ENCODE measurements at regions not wholly inside any gene's neighbourhood (a gene's known extent, or its start where the extent isn't known, plus 50 kb on each side); places are given as distances from the start of the nearest gene placed in this dataset.

DNA sequence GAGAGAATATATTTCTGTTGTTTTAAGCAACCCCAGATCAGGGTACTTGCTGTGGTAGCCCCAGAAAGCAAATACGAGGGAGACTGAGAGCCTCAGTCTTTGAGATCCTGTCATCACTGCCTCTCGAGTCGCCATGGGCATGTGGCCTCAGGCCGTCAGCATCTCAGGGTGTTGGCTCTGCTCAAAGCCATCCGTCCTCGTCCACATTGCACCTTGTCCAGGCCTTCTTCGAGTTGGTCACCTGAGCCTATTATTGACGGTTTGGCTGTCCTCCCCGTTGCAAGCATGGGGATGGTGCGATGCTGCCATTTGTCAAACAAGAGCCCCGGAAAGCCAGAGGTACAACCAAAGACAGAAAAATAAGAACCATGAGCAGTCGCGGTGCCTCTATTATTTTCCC lies 136.9 kb downstream of the IRF8 start:
- Histone ChIP-seq H3K4me3 (ENCODE audit: low read depth in 1 of 2, low read length in 2 of 2) (no peak overlapping the region), H3K9ac (ENCODE audit: low read depth in 1 of 2, low read length in 2 of 2) (no peak overlapping the region), H3K27me3 (ENCODE audit: control insufficient read depth in 1 of 2, insufficient read depth in 2 of 2, low read length in 2 of 2) (peaks cover 0 to 5% of the 10 kb centered on the region in 2 donors), H3K27ac (ENCODE audit: low read depth, low read length) (no peak overlapping the region), H3K4me1 (ENCODE audit: control insufficient read depth in 1 of 2, insufficient read depth in 2 of 2, low read length in 2 of 2) (peaks cover 7 to 13% of the 10 kb centered on the region in 2 donors), H3K9me3 (ENCODE audit: control insufficient read depth in 1 of 2, low read length in 2 of 2) (no peaks in the 10 kb centered on the region), H3K36me3 (ENCODE audit: control insufficient read depth in 1 of 2, insufficient read depth in 2 of 2, low read length in 2 of 2) (no peaks in the 10 kb centered on the region)

DNA sequence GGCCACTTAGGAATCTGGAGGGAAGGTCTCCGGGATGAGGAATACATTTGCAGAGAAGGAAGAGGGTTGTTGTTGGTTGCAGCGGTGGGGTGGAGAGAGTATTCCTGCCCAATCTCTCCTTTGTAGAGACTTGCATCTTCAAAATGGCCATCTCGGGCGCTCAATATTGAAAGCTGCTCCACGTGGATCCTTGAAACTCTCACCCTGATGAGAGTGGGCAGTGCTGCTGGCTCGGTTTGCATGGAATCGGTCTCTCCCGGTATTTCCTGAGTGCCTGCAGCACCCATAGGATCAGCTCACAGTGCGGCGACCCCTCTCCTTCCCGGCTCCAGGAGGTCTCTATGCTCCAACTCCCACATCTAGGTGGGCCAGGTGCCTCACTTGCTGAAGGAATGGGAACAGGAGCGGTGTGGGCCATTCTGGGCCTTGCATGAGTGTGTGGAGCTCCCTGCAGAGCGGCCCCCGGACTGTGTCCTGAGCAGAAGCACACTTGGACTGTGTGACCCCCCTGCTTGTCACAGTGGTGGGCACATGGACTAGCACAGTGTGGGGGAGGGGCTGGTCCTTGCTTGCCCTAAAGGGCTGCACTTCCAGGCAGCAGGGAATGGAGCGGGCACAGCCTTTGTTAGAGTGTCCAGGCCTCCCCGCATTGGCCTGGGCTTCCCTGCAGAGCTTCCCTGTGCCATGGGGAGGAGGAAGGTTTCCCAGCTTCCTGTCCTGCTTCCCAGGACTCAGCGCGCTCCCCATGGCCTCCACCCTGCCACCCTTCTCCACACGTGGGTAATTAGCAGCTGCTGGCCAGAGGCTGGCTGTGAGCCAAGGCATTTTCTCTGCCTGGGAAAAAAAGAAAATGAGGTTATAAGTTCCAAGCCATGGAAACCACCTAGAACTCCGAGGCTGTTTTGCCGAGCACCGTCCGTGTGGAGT lies 139.3 kb downstream of the IRF8 start:
- Histone ChIP-seq H3K36me3 (ENCODE audit: control insufficient read depth in 1 of 2, insufficient read depth in 2 of 2, low read length in 2 of 2) (no peaks in the 10 kb centered on the region), H3K27ac (ENCODE audit: low read depth, low read length) (no peak overlapping the region), H3K4me3 (ENCODE audit: low read depth in 1 of 2, low read length in 2 of 2) (no peak overlapping the region), H3K4me1 (ENCODE audit: control insufficient read depth in 1 of 2, insufficient read depth in 2 of 2, low read length in 2 of 2) (peaks cover 7 to 11% of the 10 kb centered on the region in 2 donors), H3K9ac (ENCODE audit: low read depth in 1 of 2, low read length in 2 of 2) (no peak overlapping the region), H3K27me3 (ENCODE audit: control insufficient read depth in 1 of 2, insufficient read depth in 2 of 2, low read length in 2 of 2) (peaks cover 0 to 5% of the 10 kb centered on the region in 2 donors), H3K9me3 (ENCODE audit: control insufficient read depth in 1 of 2, low read length in 2 of 2) (no peaks in the 10 kb centered on the region)

DNA sequence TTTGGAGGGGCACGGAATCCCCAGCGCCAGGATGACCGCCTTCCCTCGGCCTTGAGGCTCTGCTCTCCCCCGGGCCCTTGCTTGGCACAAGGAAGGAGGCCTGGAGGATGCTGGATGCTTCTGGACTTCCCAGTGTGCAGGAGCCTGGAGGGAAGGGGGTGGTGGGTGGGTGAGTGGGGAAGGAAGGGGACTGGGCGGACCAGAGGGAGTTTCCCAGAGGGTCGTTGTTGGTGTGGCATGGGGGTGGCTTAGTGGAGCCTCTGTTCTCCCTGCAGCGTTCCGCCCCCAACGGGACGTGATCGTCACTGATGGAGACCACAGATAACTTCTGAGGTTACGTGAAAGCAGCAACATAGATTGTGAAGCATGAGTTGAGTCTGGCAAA lies 140.0 kb downstream of the IRF8 start:
- Histone ChIP-seq H3K27ac (ENCODE audit: low read depth, low read length) (no peak overlapping the region), H3K9ac (ENCODE audit: low read depth in 1 of 2, low read length in 2 of 2) (no peak overlapping the region), H3K36me3 (ENCODE audit: control insufficient read depth in 1 of 2, insufficient read depth in 2 of 2, low read length in 2 of 2) (no peaks in the 10 kb centered on the region), H3K4me3 (ENCODE audit: low read depth in 1 of 2, low read length in 2 of 2) (no peak overlapping the region), H3K4me1 (ENCODE audit: control insufficient read depth in 1 of 2, insufficient read depth in 2 of 2, low read length in 2 of 2) (peaks cover 7 to 17% of the 10 kb centered on the region in 2 donors), H3K9me3 (ENCODE audit: control insufficient read depth in 1 of 2, low read length in 2 of 2) (no peaks in the 10 kb centered on the region), H3K27me3 (ENCODE audit: control insufficient read depth in 1 of 2, insufficient read depth in 2 of 2, low read length in 2 of 2) (peaks cover 0 to 5% of the 10 kb centered on the region in 2 donors)

DNA sequence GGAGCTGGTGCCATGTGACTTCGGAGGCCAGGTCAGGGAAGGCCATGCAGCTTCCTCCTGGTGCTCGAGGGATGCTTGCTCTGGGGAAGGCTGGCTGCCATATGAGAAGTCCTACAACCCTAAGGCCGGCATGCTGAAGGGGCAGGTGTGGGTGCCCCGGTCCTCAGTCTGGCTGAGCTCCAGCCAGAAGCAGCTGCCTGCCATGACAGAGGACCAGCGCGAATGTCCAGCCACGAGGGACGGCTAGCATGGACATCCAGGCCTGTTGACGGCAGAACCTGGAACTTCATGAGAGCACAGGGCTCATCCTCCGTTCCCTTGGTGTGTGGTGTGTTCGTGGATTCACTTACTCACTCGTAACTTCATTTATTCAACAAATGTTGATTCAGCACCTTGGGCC lies 140.6 kb downstream of the IRF8 start:
- Histone ChIP-seq H3K4me1 (ENCODE audit: control insufficient read depth in 1 of 2, insufficient read depth in 2 of 2, low read length in 2 of 2) (peaks cover 11 to 21% of the 10 kb centered on the region in 2 donors), H3K27ac (ENCODE audit: low read depth, low read length) (no peak overlapping the region), H3K4me3 (ENCODE audit: low read depth in 1 of 2, low read length in 2 of 2) (no peak overlapping the region), H3K27me3 (ENCODE audit: control insufficient read depth in 1 of 2, insufficient read depth in 2 of 2, low read length in 2 of 2) (peaks cover 0 to 5% of the 10 kb centered on the region in 2 donors), H3K36me3 (ENCODE audit: control insufficient read depth in 1 of 2, insufficient read depth in 2 of 2, low read length in 2 of 2) (no peaks in the 10 kb centered on the region), H3K9me3 (ENCODE audit: control insufficient read depth in 1 of 2, low read length in 2 of 2) (no peaks in the 10 kb centered on the region), H3K9ac (ENCODE audit: low read depth in 1 of 2, low read length in 2 of 2) (no peak overlapping the region)

DNA sequence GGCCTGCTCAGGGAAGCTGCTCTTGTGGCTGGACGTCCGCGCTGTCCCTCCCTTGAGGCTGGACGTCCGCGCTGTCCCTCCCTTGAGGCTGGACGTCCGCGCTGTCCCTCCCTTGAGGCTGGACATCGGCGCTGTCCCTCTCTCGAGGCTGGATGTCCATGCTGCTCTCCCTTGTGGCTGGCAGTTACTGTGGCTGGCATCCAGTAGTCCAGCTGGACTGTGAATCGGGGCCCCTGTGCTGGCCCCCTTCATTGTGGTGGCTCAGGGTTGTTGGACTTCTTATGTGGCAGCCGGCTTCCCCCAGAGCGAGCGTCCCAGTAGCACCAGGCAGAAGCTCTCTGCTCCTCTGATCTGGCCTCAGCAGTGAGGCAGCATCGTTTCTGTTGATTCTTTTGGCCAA lies 141.5 kb downstream of the IRF8 start:
- H3K9me3 ChIP-seq (ENCODE audit: control insufficient read depth in 1 of 2, low read length in 2 of 2): no peaks in the 10 kb centered on the region
- no peak overlapping the region for H3K9ac ChIP-seq (ENCODE audit: low read depth in 1 of 2, low read length in 2 of 2)
- no peak overlapping the region for H3K27ac ChIP-seq (ENCODE audit: low read depth, low read length)
- H3K4me1 ChIP-seq (ENCODE audit: control insufficient read depth in 1 of 2, insufficient read depth in 2 of 2, low read length in 2 of 2): peaks cover 18 to 28% of the 10 kb centered on the region in 2 donors
- H3K36me3 ChIP-seq (ENCODE audit: control insufficient read depth in 1 of 2, insufficient read depth in 2 of 2, low read length in 2 of 2): no peaks in the 10 kb centered on the region
- no peak overlapping the region for H3K4me3 ChIP-seq (ENCODE audit: low read depth in 1 of 2, low read length in 2 of 2)
- peaks cover 0 to 5% of the 10 kb centered on the region in 2 donors for H3K27me3 ChIP-seq (ENCODE audit: control insufficient read depth in 1 of 2, insufficient read depth in 2 of 2, low read length in 2 of 2)

DNA sequence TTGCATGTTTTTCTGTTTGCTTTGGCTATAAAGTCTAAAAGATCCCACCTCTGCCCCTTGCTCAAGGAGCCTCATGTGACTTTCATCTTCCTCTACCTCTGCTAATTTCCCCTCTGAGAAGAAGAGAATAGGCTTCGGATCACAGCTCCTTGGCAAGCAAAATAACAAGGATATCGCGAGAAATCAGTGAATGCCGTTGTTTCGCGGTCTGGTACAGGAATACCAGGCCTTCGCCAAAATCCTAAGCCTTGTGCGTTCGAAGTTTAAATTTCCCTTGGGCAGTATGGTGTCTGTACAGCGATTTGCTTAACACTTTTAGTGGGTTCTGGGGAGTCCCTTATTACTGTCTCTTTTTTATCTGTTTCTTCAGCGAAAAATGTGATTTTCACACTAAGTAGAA lies 142.3 kb downstream of the IRF8 start:
- peaks cover 0 to 5% of the 10 kb centered on the region in 2 donors for H3K27me3 ChIP-seq (ENCODE audit: control insufficient read depth in 1 of 2, insufficient read depth in 2 of 2, low read length in 2 of 2)
- H3K9ac ChIP-seq (ENCODE audit: low read depth in 1 of 2, low read length in 2 of 2): no peak overlapping the region
- H3K4me3 ChIP-seq (ENCODE audit: low read depth in 1 of 2, low read length in 2 of 2): no peak overlapping the region
- H3K9me3 ChIP-seq (ENCODE audit: control insufficient read depth in 1 of 2, low read length in 2 of 2): no peaks in the 10 kb centered on the region
- H3K27ac ChIP-seq (ENCODE audit: low read depth, low read length): no peak overlapping the region
- no peaks in the 10 kb centered on the region for H3K36me3 ChIP-seq (ENCODE audit: control insufficient read depth in 1 of 2, insufficient read depth in 2 of 2, low read length in 2 of 2)
- peaks cover 25 to 28% of the 10 kb centered on the region in 2 donors for H3K4me1 ChIP-seq (ENCODE audit: control insufficient read depth in 1 of 2, insufficient read depth in 2 of 2, low read length in 2 of 2)

DNA sequence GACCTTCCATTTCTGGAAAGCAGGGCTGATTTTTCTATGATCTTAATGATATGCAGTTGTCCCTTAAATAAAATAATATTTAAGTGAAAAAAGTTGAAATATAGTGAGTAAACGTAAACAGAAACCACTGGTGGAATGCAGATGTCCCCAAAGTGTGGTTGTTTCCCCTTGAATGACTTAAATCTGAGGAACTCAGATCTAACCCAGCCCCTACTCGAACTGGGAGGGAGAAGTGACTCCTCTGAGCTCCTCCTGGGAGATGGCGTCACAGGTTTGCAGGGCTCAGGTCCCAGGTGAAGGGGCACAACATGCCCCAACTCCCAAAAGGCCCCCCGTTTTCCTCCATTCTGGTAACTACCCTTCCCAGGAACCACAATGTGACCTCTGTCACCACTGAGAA lies 142.8 kb downstream of the IRF8 start:
- Histone ChIP-seq H3K9me3 (ENCODE audit: control insufficient read depth in 1 of 2, low read length in 2 of 2) (no peaks in the 10 kb centered on the region), H3K9ac (ENCODE audit: low read depth in 1 of 2, low read length in 2 of 2) (no peak overlapping the region), H3K4me3 (ENCODE audit: low read depth in 1 of 2, low read length in 2 of 2) (no peak overlapping the region), H3K27me3 (ENCODE audit: control insufficient read depth in 1 of 2, insufficient read depth in 2 of 2, low read length in 2 of 2) (peaks cover 0 to 5% of the 10 kb centered on the region in 2 donors), H3K36me3 (ENCODE audit: control insufficient read depth in 1 of 2, insufficient read depth in 2 of 2, low read length in 2 of 2) (no peaks in the 10 kb centered on the region), H3K4me1 (ENCODE audit: control insufficient read depth in 1 of 2, insufficient read depth in 2 of 2, low read length in 2 of 2) (peaks cover 25 to 28% of the 10 kb centered on the region in 2 donors), H3K27ac (ENCODE audit: low read depth, low read length) (no peak overlapping the region)

DNA sequence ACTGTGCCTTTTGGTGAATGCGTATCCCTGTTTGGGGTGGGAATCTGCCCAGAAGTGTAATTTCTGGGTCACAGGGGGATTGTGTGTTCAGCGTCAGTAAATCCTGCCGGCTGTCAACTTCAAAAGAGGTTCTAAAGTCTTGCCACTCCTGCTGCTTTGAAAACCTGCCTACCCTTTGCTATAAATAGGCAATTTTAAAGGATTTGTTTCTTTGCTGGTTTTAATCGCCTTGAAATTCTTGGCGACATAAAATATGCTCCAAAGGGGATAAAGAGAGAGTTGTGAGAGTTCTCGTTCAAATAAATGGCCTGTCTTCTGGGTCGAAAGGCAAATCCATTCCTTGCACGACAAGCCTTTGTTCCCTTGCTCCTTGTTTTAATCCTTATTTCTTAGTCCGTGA lies 143.4 kb downstream of the IRF8 start:
- no peaks in the 10 kb centered on the region for H3K9me3 ChIP-seq (ENCODE audit: control insufficient read depth in 1 of 2, low read length in 2 of 2)

DNA sequence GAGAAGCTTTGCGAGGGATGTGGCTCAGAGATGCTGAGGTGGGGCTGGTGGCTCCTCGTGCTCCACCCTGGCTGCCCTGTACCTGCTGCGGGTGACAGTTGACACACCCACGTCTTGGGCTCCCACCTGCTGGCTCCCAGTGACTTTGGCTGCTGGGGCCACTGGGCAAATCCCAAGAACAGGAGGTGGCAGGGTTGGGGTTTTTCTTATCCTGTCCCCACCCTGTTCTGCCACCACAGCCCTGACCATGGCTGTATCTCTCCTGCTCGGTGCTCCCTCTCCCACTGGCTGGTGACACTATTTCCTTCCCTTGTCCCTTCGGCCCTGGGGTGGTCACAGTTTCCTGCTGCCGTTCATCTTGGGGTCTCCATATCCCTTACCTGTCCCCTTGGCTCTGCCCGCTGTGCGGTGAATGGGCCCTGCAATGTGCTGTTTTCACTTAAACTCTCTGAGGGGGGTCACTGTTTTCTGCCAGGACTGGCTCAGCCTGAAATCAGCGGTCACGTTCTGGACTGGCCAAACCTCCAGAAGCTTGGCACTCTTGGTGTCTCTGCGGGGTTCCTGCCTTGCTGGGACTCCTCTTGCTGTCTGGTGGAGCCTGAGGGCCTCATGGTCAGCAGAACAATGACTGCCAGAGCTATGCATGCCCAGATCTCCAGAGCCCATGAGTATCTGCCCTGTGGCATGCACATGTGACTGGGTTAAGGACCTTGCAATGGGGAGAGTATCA lies 144.2 kb downstream of the IRF8 start:
- no peak overlapping the region for H3K4me3 ChIP-seq (ENCODE audit: low read depth in 1 of 2, low read length in 2 of 2)
- H3K9me3 ChIP-seq (ENCODE audit: control insufficient read depth in 1 of 2, low read length in 2 of 2): no peaks in the 10 kb centered on the region
- no peak overlapping the region for H3K27ac ChIP-seq (ENCODE audit: low read depth, low read length)
- peaks cover 0 to 2% of the 10 kb centered on the region in 2 donors for H3K27me3 ChIP-seq (ENCODE audit: control insufficient read depth in 1 of 2, insufficient read depth in 2 of 2, low read length in 2 of 2)
- H3K9ac ChIP-seq (ENCODE audit: low read depth in 1 of 2, low read length in 2 of 2): no peak overlapping the region
- H3K36me3 ChIP-seq (ENCODE audit: control insufficient read depth in 1 of 2, insufficient read depth in 2 of 2, low read length in 2 of 2): no peaks in the 10 kb centered on the region
- H3K4me1 ChIP-seq (ENCODE audit: control insufficient read depth in 1 of 2, insufficient read depth in 2 of 2, low read length in 2 of 2): peaks cover 24 to 28% of the 10 kb centered on the region in 2 donors

More for the DNA sequence above, 143.4 kb downstream of the IRF8 start:
- H3K27ac ChIP-seq (ENCODE audit: low read depth, low read length): no peak overlapping the region
- H3K36me3 ChIP-seq (ENCODE audit: control insufficient read depth in 1 of 2, insufficient read depth in 2 of 2, low read length in 2 of 2): no peaks in the 10 kb centered on the region
- no peak overlapping the region for H3K9ac ChIP-seq (ENCODE audit: low read depth in 1 of 2, low read length in 2 of 2)
- no peak overlapping the region for H3K4me3 ChIP-seq (ENCODE audit: low read depth in 1 of 2, low read length in 2 of 2)
- H3K4me1 ChIP-seq (ENCODE audit: control insufficient read depth in 1 of 2, insufficient read depth in 2 of 2, low read length in 2 of 2): peaks cover 25 to 28% of the 10 kb centered on the region in 2 donors
- peaks cover 0 to 5% of the 10 kb centered on the region in 2 donors for H3K27me3 ChIP-seq (ENCODE audit: control insufficient read depth in 1 of 2, insufficient read depth in 2 of 2, low read length in 2 of 2)

DNA sequence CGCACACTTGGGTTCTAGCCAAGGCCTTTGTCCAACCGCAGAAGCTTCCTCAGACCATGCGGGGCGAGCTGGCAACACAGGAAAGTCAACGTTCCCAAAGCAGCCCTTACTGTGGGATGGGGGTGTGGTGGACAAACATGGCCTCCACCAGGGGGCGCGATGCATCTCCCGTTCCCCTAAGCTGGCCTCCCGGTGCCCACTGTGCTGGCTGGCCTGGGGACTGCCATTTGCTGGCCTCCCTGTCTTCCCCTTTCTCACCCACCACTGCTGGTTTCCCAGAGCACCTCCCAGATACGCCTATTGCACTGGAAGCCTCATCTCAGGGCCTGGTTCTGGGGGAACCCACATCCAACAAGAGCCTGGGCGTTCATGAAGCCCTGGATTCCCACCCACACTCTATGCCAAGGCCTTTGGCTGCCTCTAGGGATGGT lies 145.3 kb downstream of the IRF8 start:
- H3K4me3 ChIP-seq (ENCODE audit: low read depth in 1 of 2, low read length in 2 of 2): no peak overlapping the region
- H3K27ac ChIP-seq (ENCODE audit: low read depth, low read length): no peak overlapping the region
- no peaks in the 10 kb centered on the region for H3K9me3 ChIP-seq (ENCODE audit: control insufficient read depth in 1 of 2, low read length in 2 of 2)
- H3K4me1 ChIP-seq (ENCODE audit: control insufficient read depth in 1 of 2, insufficient read depth in 2 of 2, low read length in 2 of 2): peaks cover 18 to 22% of the 10 kb centered on the region in 2 donors
- H3K27me3 ChIP-seq (ENCODE audit: control insufficient read depth in 1 of 2, insufficient read depth in 2 of 2, low read length in 2 of 2): peaks cover 0 to 2% of the 10 kb centered on the region in 2 donors
- H3K9ac ChIP-seq (ENCODE audit: low read depth in 1 of 2, low read length in 2 of 2): no peak overlapping the region
- H3K36me3 ChIP-seq (ENCODE audit: control insufficient read depth in 1 of 2, insufficient read depth in 2 of 2, low read length in 2 of 2): no peaks in the 10 kb centered on the region
